ENCODE measurements at regions not wholly inside any gene's neighbourhood (a gene's known extent, or its start where the extent isn't known, plus 50 kb on each side); places are given as distances from the start of the nearest gene placed in this dataset.

DNA sequence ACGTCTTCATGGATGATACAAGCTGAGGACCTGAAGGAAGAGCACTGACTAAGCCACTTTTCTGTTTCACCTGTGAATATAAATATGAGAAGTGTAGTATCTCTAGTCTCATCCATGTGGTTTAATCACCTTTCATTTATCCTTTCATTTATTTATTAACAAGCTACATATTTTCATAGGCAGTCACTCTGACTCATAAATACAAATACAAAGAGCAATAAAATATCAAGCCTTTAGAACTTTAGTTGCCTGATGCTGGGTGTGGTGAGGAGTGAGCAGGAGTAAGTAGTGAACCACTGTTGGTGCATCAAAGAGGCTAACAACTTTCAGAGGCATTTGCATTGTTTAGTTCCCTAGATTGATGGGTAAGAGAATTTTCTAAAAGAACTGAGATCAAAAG, 269.0 kb upstream of the C1orf87 start:
- Mint-ChIP-seq H3K4me3 (no peak overlapping the region), H3K27me3 (ENCODE audit: low read depth in 3 of 3) (no peaks in the 10 kb centered on the region)
- no peaks in the 10 kb centered on the region for H3K27me3 ChIP-seq (ENCODE audit: control insufficient read depth in 2 of 2, insufficient read depth in 2 of 2, low read length in 2 of 2)

GRCh38 chr1:60341274-60341673, 267.7 kb upstream of the C1orf87 start:
- Mint-ChIP-seq H3K9me3 (peaks cover 0 to 2% (median 0%) of the 10 kb centered on the region in 7 donors), H3K36me3 (no peaks in the 10 kb centered on the region), H3K27me3 (ENCODE audit: low read depth in 3 of 3) (no peaks in the 10 kb centered on the region), H3K4me3 (no peak overlapping the region), H3K4me1 (no peaks in the 10 kb centered on the region), H3K27ac (no peak overlapping the region)
- H3K9me3 ChIP-seq (replicated peaks in 1 of 2; ENCODE audit: control insufficient read depth in 1 of 2, insufficient read depth in 1 of 2, low read length in 2 of 2), result no peaks in the 10 kb centered on the region
- no peak overlapping the region for H3K9ac ChIP-seq (ENCODE audit: insufficient read depth, low read length, poor library complexity, severe bottlenecking)
- no peak overlapping the region for H3K4me3 ChIP-seq (replicated peaks in 1 of 3; ENCODE audit: low read depth in 2 of 3, low read length in 3 of 3)
- H3K4me1 ChIP-seq (ENCODE audit: control insufficient read depth in 1 of 2, insufficient read depth in 2 of 2, low read length in 2 of 2), result no peaks in the 10 kb centered on the region
- H3K79me2 ChIP-seq (ENCODE audit: insufficient read depth, low read length), result no peaks in the 10 kb centered on the region
- no peaks in the 10 kb centered on the region for H4K20me1 ChIP-seq (ENCODE audit: insufficient read depth, low read length)
- H3K27ac ChIP-seq (ENCODE audit: low read depth in 1 of 2, low read length in 2 of 2), result no peak overlapping the region
- no peak overlapping the region for H3K4me2 ChIP-seq (replicated peaks; ENCODE audit: extremely low read depth, low read length, poor library complexity, severe bottlenecking)
- WGBS (ENCODE audit: insufficient coverage), result no CpG with 5 or more reads among the region's 1 CpG
- H3K36me3 ChIP-seq (replicated peaks in 1 of 2; ENCODE audit: control insufficient read depth in 1 of 2, insufficient read depth in 2 of 2, low read length in 2 of 2), result no peaks in the 10 kb centered on the region
- TF ChIP-seq CTCF (IDR thresholded peaks at IDR 0.05), result no peak
- H3K27me3 ChIP-seq (ENCODE audit: control insufficient read depth in 2 of 2, insufficient read depth in 2 of 2, low read length in 2 of 2), result no peaks in the 10 kb centered on the region
- no peak for DNase-seq
- H2AFZ ChIP-seq (ENCODE audit: insufficient read depth, low read depth, low read length, poor library complexity, severe bottlenecking), result no peak overlapping the region
- intact Hi-C loops (cut with micrococcal nuclease), result no loop called here

More for the DNA sequence above, 269.0 kb upstream of the C1orf87 start:
- no peaks in the 10 kb centered on the region for H3K4me1 ChIP-seq (ENCODE audit: control insufficient read depth in 1 of 2, insufficient read depth in 2 of 2, low read length in 2 of 2)
- Mint-ChIP-seq H3K36me3 (no peaks in the 10 kb centered on the region), H3K27ac (no peak overlapping the region), H3K9me3 (peaks cover 0 to 2% (median 0%) of the 10 kb centered on the region in 7 donors), H3K4me1 (no peaks in the 10 kb centered on the region)
- intact Hi-C loops (cut with micrococcal nuclease), result no loop called here
- TF ChIP-seq CTCF (IDR thresholded peaks at IDR 0.05), result no peak
- WGBS (ENCODE audit: insufficient coverage), result no CpG with 5 or more reads among the region's 1 CpG
- no peak overlapping the region for H3K4me2 ChIP-seq (replicated peaks; ENCODE audit: extremely low read depth, low read length, poor library complexity, severe bottlenecking)
- H3K27ac ChIP-seq (ENCODE audit: low read depth in 1 of 2, low read length in 2 of 2), result no peak overlapping the region
- H3K9me3 ChIP-seq (replicated peaks in 1 of 2; ENCODE audit: control insufficient read depth in 1 of 2, insufficient read depth in 1 of 2, low read length in 2 of 2), result no peaks in the 10 kb centered on the region
- H4K20me1 ChIP-seq (ENCODE audit: insufficient read depth, low read length), result no peaks in the 10 kb centered on the region
- no peak overlapping the region for H2AFZ ChIP-seq (ENCODE audit: insufficient read depth, low read depth, low read length, poor library complexity, severe bottlenecking)
- no peak for DNase-seq
- H3K4me3 ChIP-seq (replicated peaks in 1 of 3; ENCODE audit: low read depth in 2 of 3, low read length in 3 of 3), result no peak overlapping the region
- H3K9ac ChIP-seq (ENCODE audit: insufficient read depth, low read length, poor library complexity, severe bottlenecking), result no peak overlapping the region
- no peaks in the 10 kb centered on the region for H3K79me2 ChIP-seq (ENCODE audit: insufficient read depth, low read length)
- no peaks in the 10 kb centered on the region for H3K36me3 ChIP-seq (replicated peaks in 1 of 2; ENCODE audit: control insufficient read depth in 1 of 2, insufficient read depth in 2 of 2, low read length in 2 of 2)
